ENCODE measurements at regions not wholly inside any gene's neighbourhood (a gene's known extent, or its start where the extent isn't known, plus 50 kb on each side); places are given as distances from the start of the nearest gene placed in this dataset.

DNA sequence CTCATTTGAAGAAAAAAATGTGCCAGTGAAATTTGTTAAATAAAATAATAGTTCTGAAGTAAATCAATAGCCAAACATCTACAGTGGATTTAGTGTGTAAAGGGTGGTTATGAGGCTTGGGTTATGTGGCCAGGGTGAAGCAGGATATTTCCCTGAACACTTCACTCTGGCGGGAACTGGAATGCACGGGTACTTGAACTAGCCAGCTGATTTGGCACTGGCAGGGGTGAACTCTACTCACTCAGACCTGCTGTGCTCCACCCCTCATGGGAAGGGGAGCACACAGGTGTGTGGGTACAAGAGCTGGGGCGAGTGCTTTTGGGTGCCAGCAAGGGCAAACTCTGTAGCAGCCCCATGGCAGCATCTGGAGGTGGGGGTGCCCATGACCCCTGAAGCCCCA lies 278.2 kb downstream of the CALCRL start:
- TF ChIP-seq YY1 (IDR thresholded peaks at IDR 0.05; ENCODE audit: insufficient read depth, insufficient read length) (no peak), SUZ12 (IDR thresholded peaks at IDR 0.05; ENCODE audit: extremely low read depth, insufficient read depth, insufficient read length) (no peak), ZNF274 (IDR thresholded peaks at IDR 0.05; ENCODE audit: low read depth, low read length) (no peak)

Measured in NT2/D1 (cell line).